GM19328 (cell line): ENCODE measurements at regions not wholly inside any gene's neighbourhood (a gene's known extent, or its start where the extent isn't known, plus 50 kb on each side); places are given as distances from the start of the nearest gene placed in this dataset.

Experiments used
- ATAC-seq: cut with Tn5 transposase; IDR thresholded peaks from one replicate; pipeline ENCODE4 v1.9.1; 2021; ENCODE audit warnings: mild to moderate bottlenecking, moderate library complexity; ENCODE audit not compliant: unreplicated experiment

- ATAC-seq, result no peak
These were observed 217.0 kb upstream of the TLE3 start for GRCh38 chr15:70314688-70315087.

DNA sequence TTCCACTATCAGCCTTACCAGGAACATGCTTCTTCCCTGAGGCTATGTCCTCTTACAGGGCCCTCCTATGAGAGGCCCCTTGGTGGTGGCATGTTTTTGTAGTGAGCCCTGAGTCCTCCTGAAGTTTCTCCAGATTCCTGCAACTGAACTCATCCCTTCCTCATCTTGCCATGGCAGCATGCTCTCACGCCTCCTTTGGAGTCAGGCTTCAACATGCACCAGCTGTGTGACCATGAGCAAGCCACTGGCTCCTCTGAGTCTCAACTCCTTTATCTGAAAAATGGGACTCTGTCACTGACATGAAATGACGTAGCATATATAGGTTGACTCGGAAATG is 216.3 kb upstream of the TLE3 start:
- ATAC-seq, result no peak

DNA sequence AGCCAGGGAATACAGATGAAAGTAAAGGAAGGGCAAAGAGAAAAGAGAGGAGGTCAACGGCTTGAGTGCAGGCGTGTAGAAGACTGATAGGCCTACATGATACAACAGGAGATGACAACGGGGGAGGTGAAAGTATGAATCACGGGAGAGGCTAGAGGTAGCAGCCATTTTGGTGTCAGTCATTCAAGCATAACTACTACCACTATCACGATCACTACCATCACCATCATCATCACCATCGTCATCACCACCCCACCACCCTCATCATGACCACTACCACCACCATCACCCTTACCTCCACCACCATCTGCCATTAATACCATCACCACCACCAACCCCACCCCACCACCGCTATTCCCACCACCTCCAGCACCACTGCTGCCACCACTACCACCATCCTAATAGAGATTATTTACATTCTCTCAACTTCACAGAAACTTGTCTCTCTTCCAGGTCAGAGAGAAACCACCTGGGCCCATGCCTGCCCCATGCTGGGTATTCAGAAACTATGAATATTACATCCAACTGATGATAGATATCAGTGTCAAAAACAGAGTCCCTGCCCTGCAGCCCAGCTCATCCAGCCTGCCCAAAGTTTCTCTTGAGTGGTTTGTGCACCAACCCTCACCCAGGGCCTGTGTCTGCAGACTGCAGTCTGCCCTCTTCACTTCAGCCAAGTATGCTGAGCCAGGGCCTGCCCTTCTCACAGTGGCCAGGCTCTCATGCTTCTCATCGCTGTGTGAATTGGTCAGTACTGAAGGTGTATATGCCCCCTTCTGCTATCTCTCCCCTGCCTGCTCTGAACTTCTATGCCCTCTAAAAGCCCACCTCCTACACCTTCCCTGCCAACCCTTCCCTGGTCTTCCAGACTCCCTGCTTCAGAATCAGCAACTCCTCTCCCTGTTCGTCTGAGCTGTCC is 215.6 kb upstream of the TLE3 start:
- no peak for ATAC-seq

DNA sequence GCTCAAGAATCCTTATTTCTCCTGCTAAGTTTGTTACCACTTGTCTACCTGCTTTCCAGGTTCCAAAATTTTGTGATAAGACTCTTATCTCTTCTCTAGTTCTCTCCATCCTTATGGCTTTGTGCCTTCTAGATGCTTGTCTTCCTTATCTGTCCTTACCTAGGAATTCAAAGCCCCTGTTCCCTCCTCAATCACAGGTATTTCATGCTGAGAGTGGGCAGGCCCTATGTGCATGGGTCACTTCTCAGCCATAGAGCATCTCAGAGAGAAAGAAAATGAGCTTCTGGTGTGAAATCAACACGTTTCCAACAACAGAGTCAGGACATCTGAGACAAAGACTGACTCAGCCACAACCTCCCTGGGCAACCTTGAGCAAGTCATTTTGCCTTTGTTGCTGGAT is 214.1 kb upstream of the TLE3 start:
- no peak for ATAC-seq

- no peak for ATAC-seq
These were observed 212.0 kb upstream of the TLE3 start for GRCh38 chr15:70309716-70310115.

DNA sequence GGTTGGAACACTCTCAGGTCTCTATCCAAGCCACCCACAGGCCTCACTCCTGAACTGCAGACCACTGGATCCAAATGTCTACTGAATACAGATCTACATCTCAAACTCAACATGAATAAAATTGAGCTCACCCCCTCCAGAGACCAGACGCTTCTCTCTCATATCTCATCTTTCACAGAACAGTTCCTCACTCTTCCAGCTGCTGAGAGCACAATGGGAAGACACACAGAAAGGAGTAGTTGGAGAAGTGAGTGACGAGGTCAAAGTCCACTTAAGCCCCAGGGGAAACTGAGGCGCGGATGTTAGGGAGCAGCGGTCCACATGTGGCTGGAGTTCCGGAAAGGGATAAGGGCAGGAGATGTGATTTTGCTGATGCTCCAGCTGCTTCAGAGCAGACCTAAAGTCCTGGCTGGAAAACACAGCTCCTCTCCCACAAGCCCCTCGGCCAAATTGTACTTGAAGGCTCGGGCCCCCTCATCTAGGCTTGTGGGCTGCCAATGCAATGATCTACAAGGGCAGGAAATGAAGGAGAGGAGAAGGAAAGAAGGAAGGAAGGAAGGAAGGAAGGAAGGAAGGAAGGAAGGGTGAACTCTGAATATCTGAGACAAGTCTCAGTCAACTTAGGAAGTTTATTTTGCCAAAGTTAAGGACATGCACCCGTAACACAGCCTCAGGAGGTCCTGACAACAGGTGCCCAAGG is 211.2 kb upstream of the TLE3 start:
- no peak for ATAC-seq

GRCh38 chr15:70308011-70308734 is 210.5 kb upstream of the TLE3 start:
- no peak for ATAC-seq

GRCh38 chr15:70306582-70306981 is 208.9 kb upstream of the TLE3 start:
- ATAC-seq, result no peak

GRCh38 chr15:70306081-70306480 is 208.4 kb upstream of the TLE3 start:
- ATAC-seq, result no peak

DNA sequence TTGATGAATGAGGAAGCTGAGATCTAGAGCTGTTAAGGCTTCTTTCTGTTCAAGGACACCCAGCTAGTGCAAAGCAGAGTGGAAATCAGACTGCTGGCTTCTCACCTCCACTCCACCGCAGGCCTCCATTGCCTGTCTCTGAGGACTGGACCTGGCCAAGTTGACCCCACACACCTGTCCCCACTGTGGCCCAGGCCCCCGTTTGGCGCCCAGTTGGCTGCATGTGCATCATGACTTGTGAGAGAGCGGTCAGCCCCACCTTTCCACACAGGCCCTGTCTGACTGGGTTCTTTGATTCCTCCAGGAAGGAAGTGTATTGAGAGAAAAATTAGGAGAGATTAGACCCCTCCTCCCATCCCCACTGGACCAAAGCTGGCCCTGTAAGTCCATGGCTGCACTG is 206.3 kb upstream of the TLE3 start:
- no peak for ATAC-seq

DNA sequence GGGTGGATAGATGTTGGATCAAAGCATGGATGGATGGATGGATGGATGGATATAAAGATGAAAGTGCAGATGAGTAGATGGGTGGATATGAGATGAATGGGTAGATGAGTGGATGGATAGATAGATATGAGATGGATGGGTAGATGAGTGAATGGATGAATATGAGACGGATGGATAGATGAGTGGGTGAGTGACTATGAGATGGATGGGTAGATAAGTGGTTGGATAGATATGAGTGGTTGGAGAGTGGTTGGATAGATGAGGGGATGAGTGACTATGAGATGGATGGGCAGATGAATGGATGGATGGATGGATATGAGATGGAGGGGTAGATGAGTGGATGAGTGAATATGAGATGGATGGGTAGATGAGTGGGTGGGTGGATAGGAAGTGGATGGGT is 204.6 kb upstream of the TLE3 start:
- no peak for ATAC-seq

DNA sequence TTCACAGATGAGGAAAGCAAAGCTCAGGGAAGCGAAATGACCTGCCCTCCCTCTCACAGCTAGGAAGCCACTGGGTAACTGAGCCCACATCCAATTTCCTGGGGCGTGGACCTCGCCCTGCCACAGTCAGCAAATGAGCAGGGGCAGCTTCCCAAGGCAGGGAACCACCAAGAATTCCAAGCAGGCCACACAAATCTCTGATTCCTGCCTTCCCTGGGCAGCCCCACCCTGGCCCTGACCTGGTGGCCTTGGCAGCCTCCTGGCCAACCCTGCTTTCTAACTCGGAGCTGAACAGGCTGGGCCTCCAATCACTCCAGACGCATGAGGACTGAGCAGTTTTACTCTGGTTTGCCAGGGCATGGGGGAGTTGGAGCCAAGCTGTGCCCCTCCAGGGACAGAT is 203.7 kb upstream of the TLE3 start:
- ATAC-seq, result no peak

DNA sequence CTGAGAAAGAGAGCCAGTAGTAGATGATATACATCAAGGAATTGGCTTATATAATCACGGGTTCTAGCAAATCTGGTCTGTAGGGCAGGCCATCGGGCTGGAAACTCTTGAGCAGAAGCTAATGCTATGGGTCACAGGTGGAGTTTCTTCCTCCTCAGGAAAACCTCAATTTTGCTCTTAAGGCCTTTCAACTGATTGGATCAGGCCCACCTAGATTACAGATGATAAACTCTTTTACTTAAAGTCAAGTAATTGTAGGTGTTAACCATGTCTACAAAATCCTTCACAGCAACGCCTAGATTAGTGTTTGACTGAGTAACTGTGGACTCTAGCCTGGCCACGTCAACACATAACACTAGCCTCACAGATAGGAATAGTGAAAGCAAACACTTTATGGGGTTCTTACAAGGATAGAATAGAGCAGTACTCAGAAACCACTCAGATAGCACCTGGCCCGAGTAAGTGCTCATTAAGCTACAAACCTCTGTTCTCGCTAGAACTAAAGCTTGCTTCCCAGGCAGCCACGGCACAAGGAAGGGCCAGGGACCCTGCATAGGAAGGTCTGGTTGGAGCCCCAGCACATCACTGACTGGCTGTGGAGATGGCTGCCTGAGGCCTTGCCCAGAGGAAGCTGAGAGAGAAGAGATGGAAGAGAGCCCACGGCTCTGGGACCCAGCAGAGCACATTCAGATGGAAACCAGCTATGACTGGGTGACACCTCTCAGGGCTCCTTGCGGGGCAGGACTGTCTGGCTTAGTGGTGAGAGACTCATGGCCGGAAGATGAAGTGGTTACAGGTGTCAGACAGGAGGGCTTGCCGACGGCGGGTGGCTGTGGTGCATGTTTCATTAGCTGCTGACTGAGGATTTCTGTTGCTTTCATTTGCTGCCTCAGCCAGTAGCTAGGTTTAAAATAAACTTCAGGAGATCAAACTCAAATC is 202.5 kb upstream of the TLE3 start:
- ATAC-seq, result peak; percentile 97

GRCh38 chr15:70297465-70298058 is 199.8 kb upstream of the TLE3 start:
- no peak for ATAC-seq

- no peak for ATAC-seq
These were observed 197.1 kb upstream of the TLE3 start for GRCh38 chr15:70294731-70295305.

GRCh38 chr15:70293591-70294470 is 196.1 kb upstream of the TLE3 start:
- no peak for ATAC-seq

DNA sequence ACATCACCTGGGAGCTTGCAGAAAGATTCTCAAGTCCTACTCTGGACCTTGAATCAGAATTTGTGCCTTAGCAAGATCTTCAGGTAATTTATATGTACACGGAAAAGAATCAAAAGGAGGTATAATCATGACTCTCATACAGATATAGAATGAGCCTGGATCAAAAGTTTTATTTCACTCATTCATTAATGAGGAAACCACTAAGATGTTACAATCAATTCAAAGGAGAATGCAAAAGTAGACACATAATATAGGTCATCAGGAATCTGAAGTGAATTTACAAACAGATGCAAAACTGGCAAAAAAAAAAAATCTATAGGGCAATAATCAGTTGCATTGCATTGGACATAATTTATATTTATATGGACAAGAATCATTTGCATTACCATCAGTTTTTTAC is 195.4 kb upstream of the TLE3 start:
- no peak for ATAC-seq

- no peak for ATAC-seq
These were observed 194.5 kb upstream of the TLE3 start for GRCh38 chr15:70292076-70292760.
